ENCODE measurements at regions not wholly inside any gene's neighbourhood (a gene's known extent, or its start where the extent isn't known, plus 50 kb on each side); places are given as distances from the start of the nearest gene placed in this dataset.

DNA sequence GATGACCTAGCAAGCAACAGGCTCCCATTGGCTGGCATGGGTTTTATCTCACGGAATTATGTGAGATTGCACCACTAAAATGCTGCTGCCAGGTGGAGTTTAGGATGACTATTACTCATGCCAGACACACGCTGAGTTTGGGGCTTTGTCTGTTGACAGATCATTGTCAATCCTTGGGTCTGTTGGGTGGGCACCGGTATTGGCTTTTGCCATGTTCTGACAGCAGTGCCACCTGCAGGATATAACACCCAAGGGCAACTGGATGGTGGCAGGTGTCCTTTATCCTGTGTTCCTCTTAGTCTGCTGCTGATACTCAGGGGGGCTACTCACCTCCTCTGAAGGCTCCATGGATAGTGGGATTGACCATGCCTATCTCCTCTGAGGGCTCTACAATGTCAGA is 221.6 kb upstream of the DYNLRB2 start:
- Histone ChIP-seq H3K4me1 (ENCODE audit: insufficient read depth, low read length) (peaks cover 4% of the 10 kb centered on the region), H3K4ac (ENCODE audit: low read depth, low read length) (no peak overlapping the region), H3K23ac (ENCODE audit: insufficient read length, low read depth, low read length) (no peak overlapping the region), H2BK20ac (ENCODE audit: low read depth, low read length, poor library complexity, severe bottlenecking) (no peak overlapping the region), H4K20me1 (ENCODE audit: control insufficient read depth, insufficient read depth, insufficient read length) (no peaks in the 10 kb centered on the region), H3K27me3 (ENCODE audit: insufficient read depth, low read length) (no peaks in the 10 kb centered on the region), H3K27ac (ENCODE audit: insufficient read length, low read depth, low read length) (no peak overlapping the region), H4K5ac (ENCODE audit: insufficient read length, low read depth, low read length) (no peak overlapping the region), H2AK5ac (ENCODE audit: insufficient read length, low read length) (no peak overlapping the region), H3K56ac (ENCODE audit: insufficient read length, low read depth, low read length) (no peak overlapping the region), H3K9me3 (ENCODE audit: control insufficient read depth, low read depth, low read length) (no peaks in the 10 kb centered on the region), H3K79me2 (ENCODE audit: insufficient read depth, low read length) (no peaks in the 10 kb centered on the region), H3K18ac (ENCODE audit: insufficient read length, low read depth, low read length) (no peak overlapping the region), H3K79me1 (ENCODE audit: insufficient read depth, low read depth, low read length, poor library complexity, severe bottlenecking) (no peaks in the 10 kb centered on the region), H2BK15ac (ENCODE audit: low read depth, low read length) (no peak overlapping the region), H3K4me2 (ENCODE audit: insufficient read depth, insufficient read length, low read length) (no peak overlapping the region), H3K9ac (ENCODE audit: extremely low read depth, insufficient read length, low read length) (no peak overlapping the region), H2BK12ac (ENCODE audit: insufficient read length, low read depth, low read length) (no peak overlapping the region), H2AFZ (ENCODE audit: low read length) (no peak overlapping the region), H4K8ac (replicated peaks; ENCODE audit: insufficient read length, low read depth, low read length) (no peak overlapping the region), H2BK120ac (ENCODE audit: low read depth, low read length, poor library complexity, severe bottlenecking) (no peak overlapping the region), H3K23me2 (ENCODE audit: insufficient read length, low read depth, low read length, poor library complexity, severe bottlenecking) (no peaks in the 10 kb centered on the region), H4K91ac (ENCODE audit: insufficient read length, low read depth, low read length) (no peak overlapping the region), H3T11ph (ENCODE audit: low read length) (no peak overlapping the region), H3K14ac (ENCODE audit: insufficient read depth, low read length) (no peak overlapping the region), H2BK5ac (ENCODE audit: insufficient read length, low read length) (no peak overlapping the region)
- Mint-ChIP-seq H3K4me3 (no peak overlapping the region), H3K4me1 (peaks cover 9% of the 10 kb centered on the region in 2 experiments), H3K27ac (no peak overlapping the region), H3K9me3 (no peaks in the 10 kb centered on the region; a peak in 1 of 5 replicates), H3K27me3 (ENCODE audit: low read depth) (peaks cover 4% of the 10 kb centered on the region; the same call in 1 of the 2 replicates), H3K36me3 (ENCODE audit: insufficient read depth in 1 of 3, low read depth in 3 of 3) (no peaks in the 10 kb centered on the region)
- DNase-seq, result no peak
- no CpG with 5 or more reads among the region's 3 CpGs for WGBS (ENCODE audit: extremely low coverage, insufficient read length, low lambda C conversion rate)
- TF ChIP-seq, protein P1, sequence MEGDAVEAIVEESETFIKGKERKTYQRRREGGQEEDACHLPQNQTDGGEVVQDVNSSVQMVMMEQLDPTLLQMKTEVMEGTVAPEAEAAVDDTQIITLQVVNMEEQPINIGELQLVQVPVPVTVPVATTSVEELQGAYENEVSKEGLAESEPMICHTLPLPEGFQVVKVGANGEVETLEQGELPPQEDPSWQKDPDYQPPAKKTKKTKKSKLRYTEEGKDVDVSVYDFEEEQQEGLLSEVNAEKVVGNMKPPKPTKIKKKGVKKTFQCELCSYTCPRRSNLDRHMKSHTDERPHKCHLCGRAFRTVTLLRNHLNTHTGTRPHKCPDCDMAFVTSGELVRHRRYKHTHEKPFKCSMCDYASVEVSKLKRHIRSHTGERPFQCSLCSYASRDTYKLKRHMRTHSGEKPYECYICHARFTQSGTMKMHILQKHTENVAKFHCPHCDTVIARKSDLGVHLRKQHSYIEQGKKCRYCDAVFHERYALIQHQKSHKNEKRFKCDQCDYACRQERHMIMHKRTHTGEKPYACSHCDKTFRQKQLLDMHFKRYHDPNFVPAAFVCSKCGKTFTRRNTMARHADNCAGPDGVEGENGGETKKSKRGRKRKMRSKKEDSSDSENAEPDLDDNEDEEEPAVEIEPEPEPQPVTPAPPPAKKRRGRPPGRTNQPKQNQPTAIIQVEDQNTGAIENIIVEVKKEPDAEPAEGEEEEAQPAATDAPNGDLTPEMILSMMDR (conservative IDR thresholded peaks at IDR 0.05), result no peak

Data from H9 (cell line).